22Rv1 (cell line): ENCODE measurements at regions not wholly inside any gene's neighbourhood (a gene's known extent, or its start where the extent isn't known, plus 50 kb on each side); places are given as distances from the start of the nearest gene placed in this dataset.
"Not testable (repeated sequence)": the region's sequence is repeated elsewhere in the genome, so short reads cannot be mapped to it uniquely, and the experiment has no call there.

Source experiments
- H3K27ac ChIP-seq: fragments of 450-650 bp; 2 replicates; pipeline ENCODE4 v1.5.1; 2017
- CTCF ChIP-seq: fragments of 450-650 bp; IDR thresholded peaks from 2 replicates; pipeline ENCODE4 v1.5.1; 2017; ENCODE audit warnings: mild to moderate bottlenecking
- ZFX ChIP-seq: fragments of 450-650 bp; IDR thresholded peaks from 2 replicates; pipeline ENCODE4 v1.6.1; 2017; ENCODE audit warnings: antibody characterized with exemption, borderline replicate concordance

- H3K27ac ChIP-seq = no peak overlapping the region
- TF ChIP-seq CTCF = peak; percentile 92
- TF ChIP-seq ZFX = no peak
These were observed 163.8 kb upstream of the TRPM3 start for GRCh38 chr9:71285191-71285656.

DNA sequence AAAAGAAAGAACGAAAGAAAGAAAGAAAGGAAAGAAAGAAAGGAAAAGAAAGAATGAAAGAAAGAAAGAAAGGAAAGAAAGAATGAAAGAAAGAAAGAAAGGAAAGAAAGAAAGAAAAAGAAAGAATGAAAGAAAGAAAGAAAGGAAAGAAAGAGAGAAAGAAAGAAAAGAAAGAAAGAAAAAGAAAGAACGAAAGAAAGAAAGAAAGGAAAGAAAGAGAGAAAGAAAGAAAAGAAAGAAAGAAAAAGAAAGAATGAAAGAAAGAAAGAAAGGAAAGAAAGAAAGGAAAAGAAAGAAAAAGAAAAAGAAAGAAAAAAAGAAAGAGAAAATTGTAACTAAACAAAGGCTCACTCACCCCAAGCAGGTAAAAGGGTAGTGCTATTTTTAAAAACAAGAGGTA, 160.7 kb upstream of the TRPM3 start:
- H3K27ac ChIP-seq = not testable (repeated sequence)

GRCh38 chr9:71279151-71279739, 157.8 kb upstream of the TRPM3 start:
- no peak overlapping the region for H3K27ac ChIP-seq

GRCh38 chr9:71273613-71274012, 152.2 kb upstream of the TRPM3 start:
- H3K27ac ChIP-seq = no peak overlapping the region
- TF ChIP-seq ZFX (no peak), CTCF (no peak)

More at GRCh38 chr9:71279151-71279739, 157.8 kb upstream of the TRPM3 start:
- TF ChIP-seq ZFX = no peak
- TF ChIP-seq CTCF = no peak

DNA sequence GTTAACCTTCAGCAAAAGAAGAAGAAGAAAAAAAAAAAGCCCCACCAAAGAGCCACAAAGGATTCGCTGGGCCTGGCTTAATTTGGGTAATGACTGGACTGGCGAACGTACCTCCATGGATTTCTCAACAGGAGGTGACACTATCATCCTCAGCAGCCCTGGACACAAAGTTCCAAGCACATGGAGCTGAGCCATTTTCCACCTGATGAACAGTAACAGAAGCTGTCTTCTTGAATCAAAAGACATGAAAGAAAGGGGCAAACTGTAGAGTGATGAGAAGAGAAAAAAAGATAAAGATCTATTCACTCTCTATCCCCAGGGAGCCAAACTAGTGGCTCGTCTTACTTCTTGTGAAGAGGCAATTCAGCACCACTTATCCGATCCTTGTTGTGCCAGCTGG, 150.2 kb upstream of the TRPM3 start:
- H3K27ac ChIP-seq = no peak overlapping the region
- TF ChIP-seq CTCF (no peak), ZFX (no peak)

GRCh38 chr9:71270554-71270953, 149.1 kb upstream of the TRPM3 start:
- H3K27ac ChIP-seq = peak overlapping the region; percentile 28; the same call in 1 of the 2 replicates
- TF ChIP-seq CTCF = no peak
- no peak for TF ChIP-seq ZFX

DNA sequence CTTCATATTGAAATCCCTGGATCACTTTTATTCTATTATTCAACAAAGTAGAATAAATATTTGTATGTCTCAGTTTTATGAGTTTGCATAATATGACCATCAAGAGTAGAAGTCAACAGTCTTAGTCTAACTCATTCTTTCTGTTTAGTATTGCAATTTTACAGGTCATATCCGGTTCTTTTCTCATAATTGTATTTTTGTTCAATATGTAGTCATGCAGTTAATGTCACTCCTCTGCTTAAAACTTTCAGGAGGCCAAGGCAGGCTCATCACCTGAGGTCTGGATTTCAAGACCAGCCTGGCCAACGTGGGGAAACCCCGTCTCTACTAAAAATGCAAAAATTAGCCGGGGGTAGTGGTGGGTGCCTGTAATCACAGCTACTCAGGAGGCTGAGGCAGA, 148.4 kb upstream of the TRPM3 start:
- H3K27ac ChIP-seq = peak overlapping the region; percentile 28; the same call in 1 of the 2 replicates
- TF ChIP-seq ZFX = no peak
- TF ChIP-seq CTCF = no peak
